Myocyte (in vitro differentiated cells): ENCODE measurements at regions not wholly inside any gene's neighbourhood (a gene's known extent, or its start where the extent isn't known, plus 50 kb on each side); places are given as distances from the start of the nearest gene placed in this dataset.
"Not testable (repeated sequence)": the region's sequence is repeated elsewhere in the genome, so short reads cannot be mapped to it uniquely, and the experiment has no call there.

Experiments used
- DNase-seq: peaks from one replicate; pipeline ENCODE4 v3.0.0-alpha.2; 2012; ENCODE audit warnings: low read depth

- not testable (repeated sequence) for DNase-seq
Observed at GRCh38 chr2:154582694-154583093, 115.8 kb upstream of the KCNJ3 start.

- DNase-seq = not testable (repeated sequence)
Observed at GRCh38 chr2:154583274-154583673, 115.2 kb upstream of the KCNJ3 start.

DNA sequence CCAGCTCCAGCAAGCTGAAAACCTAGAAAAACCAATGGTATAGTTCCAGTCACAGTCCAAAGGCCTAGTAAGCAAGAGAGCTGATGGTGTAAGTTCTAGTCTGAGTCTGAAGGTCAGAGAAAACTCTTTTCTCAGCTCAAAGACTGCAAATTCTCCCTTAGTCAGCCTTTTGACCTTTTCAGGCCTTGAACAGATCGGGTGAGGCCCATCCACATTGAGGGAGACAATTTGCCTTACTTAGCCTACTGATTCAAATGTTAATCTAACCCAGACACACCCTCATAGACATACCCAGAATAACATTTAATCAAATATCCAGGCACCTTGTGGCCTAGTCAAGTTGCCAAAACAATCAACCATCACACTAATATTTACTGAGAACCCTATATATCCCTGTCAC lies 110.8 kb upstream of the KCNJ3 start:
- no peak for DNase-seq

DNA sequence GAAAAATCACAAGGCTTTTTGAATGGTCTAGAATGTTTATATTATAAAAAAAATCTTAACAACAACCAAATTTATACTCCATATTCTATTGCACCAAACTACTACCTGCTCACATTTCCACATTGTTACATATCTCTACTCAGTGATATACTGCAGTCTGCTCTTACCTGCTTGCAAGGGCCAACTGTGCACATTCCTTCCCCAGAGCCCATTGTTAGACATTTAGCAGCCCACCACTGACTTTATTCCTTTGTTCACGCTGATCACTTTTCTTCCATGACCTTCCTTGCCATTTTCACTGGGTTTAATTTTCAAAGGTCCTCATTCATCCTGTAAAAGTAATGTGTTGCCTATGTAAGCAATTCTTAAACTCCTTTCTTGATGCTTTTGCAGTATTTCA lies 109.7 kb upstream of the KCNJ3 start:
- DNase-seq = no peak

- DNase-seq = no peak
Observed at GRCh38 chr2:154589514-154589913, 109.0 kb upstream of the KCNJ3 start.

DNA sequence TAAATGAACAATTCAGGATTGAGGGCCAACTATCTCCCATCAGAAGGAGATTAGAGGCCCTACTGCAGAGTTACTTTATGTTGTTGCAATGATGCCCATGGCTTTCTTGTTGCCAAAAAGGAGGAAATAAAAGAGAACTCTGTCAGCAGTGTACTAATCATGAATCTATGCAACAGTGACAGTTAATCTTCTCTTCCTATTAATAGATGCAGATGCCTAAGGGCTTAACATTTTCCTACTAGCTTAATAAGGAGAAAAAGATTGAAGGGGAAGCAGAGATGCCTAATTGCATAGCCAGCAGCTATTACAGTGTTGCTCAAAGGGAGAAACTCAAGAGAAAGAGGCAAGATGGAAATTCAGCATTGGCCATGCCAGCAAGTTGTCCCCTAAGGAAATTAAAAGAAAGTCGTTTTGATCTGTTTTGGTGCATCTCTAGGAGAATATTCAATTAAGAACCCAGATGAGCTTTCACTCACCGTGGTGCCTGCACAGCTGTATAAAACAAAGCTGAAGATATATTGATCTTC lies 107.1 kb upstream of the KCNJ3 start:
- no peak for DNase-seq

- no peak for DNase-seq
Observed at GRCh38 chr2:154599189-154599588, 99.3 kb upstream of the KCNJ3 start.

DNA sequence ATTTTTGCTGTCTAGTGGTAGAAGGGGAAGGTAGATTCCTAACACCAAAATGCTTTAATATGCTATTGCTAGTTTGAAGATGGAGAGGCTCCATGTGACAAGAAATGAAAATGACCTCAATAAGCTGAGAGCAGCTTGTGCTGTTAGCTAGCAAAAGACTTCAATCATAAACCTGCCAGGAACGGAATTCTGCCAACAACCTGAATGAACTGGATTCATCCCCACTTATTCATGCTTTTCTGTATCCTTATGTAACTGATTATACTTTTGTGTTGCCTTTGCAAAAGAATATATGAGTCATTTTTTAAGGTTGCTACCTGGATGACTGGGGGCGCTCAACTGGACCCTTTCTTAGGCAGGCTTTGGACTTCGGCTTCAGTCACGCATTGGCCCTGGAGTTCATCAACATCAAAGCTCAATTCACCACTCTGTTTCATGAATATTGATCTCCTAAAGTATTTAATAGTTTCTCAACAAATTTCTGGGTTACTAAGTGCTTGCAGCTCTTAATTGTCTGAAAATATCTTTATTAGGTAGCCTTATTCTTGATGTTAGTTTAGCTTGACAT lies 97.5 kb upstream of the KCNJ3 start:
- no peak for DNase-seq

DNA sequence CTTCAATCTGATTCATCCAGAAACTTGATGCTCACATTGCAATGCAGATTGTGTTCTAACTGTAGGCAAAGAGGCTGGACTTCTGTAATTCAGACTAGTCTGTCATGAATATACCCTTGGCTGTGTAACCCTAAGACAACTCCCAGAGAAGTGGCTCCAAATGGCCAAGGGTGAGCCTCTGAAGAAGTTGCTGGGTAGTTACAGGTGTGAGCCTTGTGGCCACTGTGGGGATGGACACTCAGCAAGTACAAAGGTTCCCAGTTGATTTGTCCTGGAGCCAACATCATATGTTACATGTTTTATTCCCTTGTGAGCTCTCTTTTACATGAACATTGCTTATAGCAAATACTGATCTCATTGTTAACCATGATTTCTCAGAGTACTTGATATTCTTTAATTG lies 94.8 kb upstream of the KCNJ3 start:
- DNase-seq = no peak

DNA sequence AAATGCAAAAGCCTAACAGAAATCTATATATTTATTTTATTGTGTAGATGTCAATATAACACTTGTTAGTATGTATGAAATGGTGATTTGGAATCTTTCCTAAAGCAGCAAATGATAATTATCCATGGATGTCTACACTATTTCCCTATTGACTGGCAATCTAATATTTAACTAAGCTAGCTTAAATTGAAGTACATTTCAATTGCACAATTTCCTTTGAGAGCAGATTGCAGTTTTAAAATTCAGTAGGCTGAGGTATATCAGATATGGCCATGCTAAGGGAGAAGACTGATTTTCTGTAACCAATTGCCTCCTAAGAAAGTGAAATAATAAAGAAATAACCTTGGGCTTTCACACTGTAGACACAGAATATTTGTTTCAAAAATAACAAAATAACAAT lies 90.1 kb upstream of the KCNJ3 start:
- no peak for DNase-seq

GRCh38 chr2:154614906-154615305 lies 83.6 kb upstream of the KCNJ3 start:
- no peak for DNase-seq

DNA sequence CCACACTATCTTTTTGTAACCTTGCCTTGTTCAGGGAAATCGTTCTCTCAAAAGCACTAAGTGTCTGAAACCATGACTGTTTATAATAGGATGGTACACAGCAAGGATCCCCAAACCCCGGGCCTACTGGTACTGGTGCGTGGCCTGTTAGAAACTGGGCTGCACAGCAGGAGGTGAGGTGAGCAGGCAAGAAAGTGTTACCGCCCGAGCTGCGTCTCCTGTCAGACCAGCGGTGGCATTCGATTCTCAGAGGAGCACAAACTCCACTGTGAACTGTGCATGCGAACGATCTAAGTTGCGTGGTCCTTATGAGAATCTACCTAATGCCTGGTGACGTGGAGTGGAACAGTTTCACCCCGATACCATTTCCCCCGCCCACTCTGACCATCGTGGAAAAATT lies 81.8 kb upstream of the KCNJ3 start:
- no peak for DNase-seq

DNA sequence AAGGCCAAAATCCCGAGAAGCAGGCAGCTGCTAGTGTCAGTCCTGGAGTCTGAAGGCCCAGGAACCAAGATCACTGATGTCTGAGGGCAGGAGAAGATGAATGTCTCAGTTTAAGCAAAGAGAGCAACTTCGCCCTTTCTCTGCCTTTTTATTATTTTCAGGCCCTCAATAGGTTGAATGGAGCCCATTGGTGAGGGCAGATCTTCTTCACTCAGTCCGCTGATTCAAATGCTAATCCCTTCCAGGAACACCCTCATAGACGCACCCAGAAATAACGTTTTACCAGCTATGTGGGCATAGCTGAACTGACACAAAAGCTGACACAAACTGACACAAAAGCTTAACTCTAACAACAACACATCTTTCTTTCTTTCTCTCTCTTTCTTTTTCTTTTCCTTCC lies 78.0 kb upstream of the KCNJ3 start:
- peak; percentile 18 for DNase-seq

- peak; percentile 73 for DNase-seq
Observed at GRCh38 chr2:154623819-154624218, 74.7 kb upstream of the KCNJ3 start.

DNA sequence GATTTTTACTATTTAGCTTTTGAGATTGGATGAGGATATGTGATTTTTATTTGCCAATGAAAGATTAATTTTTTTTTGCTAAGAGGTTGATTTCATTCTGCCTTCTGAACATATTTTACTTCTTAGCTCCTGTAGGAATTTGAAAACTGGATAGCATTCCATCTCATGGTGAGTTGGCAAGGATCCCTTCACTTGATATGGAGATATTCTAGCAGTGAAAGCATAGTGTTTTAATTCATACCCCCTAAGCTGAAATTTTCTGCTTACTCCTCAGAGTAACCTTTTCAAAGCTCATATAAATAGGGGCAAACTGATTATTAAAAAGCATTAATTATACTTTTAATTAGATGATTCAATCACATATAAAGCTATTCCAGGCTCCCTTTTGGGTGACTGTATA lies 61.0 kb upstream of the KCNJ3 start:
- DNase-seq = no peak

DNA sequence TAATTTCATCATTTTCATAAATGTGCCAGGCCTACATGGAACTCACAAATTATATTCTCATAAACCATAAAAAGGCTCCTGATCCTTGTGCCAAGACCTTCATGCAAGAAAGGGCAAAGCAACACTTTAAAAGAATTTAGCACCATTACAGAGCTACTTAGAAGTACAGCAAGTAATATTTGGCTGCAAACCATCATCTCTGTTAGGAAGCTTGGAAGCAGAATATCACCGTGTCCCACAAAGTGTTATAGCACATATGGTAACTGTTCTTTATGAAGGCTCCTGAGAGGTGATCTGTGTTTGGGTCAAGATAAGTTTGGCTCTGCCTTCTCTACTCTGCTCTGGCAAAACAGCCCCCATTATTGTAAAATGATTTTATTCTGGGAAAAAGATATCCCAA lies 59.7 kb upstream of the KCNJ3 start:
- DNase-seq = no peak

- no peak for DNase-seq
Observed at GRCh38 chr2:154640000-154640399, 58.5 kb upstream of the KCNJ3 start.
